Stimulated activated CD4-positive, alpha-beta T cell treated with anti-CD3 and anti-CD28 coated beads, Interleukin-15, amount 100 ng/mL, for 1 hour (primary cell): ENCODE measurements at regions not wholly inside any gene's neighbourhood (a gene's known extent, or its start where the extent isn't known, plus 50 kb on each side); places are given as distances from the start of the nearest gene placed in this dataset.
"Not testable (repeated sequence)": the region's sequence is repeated elsewhere in the genome, so short reads cannot be mapped to it uniquely, and the experiment has no call there.

ENCODE experiments used
- DNase-seq, 2 donors: peaks; one replicate each; pipeline ENCODE4 v3.0.0-alpha.2; 2020; ENCODE audit warnings: low read depth in 1 of 2, low spot score in 1 of 2

DNA sequence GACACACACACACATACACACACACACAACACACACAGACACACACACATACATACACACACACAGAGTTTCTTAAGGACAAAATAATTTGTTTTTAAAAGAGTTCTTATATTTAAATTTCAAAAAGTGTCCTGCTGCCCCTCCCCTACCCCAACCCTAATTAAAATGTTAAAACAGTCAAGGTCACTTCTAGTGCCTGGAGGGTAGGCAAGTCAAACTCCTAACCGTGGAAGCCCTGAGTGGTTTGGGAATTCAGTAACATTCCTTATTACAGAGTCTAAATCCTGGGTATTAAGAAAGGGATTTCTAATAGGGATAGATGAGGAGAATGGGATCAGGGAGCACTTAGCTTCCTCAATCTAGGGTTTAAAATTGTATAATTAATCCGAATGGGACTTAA lies 403.6 kb upstream of the NFIA start:
- DNase-seq, result no peak

GRCh38 chr1:60678391-60678790 lies 404.0 kb upstream of the NFIA start:
- no peak for DNase-seq

DNA sequence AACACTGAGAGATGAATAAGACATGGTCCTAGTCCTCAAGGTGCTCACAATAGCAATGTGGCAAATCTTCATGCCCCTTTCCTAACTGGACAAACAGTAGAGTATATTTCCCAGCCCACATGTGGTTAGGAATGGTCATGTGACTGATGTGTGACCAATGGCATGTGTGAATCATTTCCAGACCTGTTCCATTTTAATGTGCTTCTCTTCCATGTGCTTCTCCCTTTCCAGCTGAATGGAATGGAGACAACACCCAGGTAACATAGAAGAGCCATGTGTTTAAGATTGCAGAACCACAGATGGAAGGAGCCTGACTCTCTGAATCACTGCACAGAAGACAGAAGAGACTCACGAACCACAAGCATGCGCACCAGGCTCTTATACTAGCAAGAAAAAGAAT lies 409.9 kb upstream of the NFIA start:
- DNase-seq, result no peak

GRCh38 chr1:60670302-60670701 lies 412.1 kb upstream of the NFIA start:
- no peak for DNase-seq

- DNase-seq, result no peak
Measured at GRCh38 chr1:60668585-60668984, 413.8 kb upstream of the NFIA start.

DNA sequence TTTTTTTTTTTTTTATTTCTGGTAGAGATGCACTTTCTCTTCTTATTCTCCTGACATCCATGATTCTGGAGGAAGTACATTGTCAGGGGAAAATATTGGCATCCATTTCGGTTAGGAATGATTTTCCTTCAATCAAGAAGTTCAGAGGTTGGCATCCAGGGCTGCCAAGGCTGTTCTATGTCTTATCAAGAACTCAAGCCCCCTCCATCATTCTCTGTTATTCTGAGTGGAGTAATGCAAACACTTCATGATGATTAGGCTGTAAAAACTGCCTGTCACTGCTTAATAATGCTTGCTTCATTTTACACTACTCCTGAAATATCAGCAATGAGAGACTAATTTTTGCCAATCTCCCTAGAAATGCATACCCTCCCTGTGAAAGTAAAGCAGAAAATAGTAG lies 417.1 kb upstream of the NFIA start:
- no peak for DNase-seq

GRCh38 chr1:60664086-60664625 lies 418.2 kb upstream of the NFIA start:
- DNase-seq, result no peak

- no peak for DNase-seq
Measured at GRCh38 chr1:60662486-60663044, 419.8 kb upstream of the NFIA start.

DNA sequence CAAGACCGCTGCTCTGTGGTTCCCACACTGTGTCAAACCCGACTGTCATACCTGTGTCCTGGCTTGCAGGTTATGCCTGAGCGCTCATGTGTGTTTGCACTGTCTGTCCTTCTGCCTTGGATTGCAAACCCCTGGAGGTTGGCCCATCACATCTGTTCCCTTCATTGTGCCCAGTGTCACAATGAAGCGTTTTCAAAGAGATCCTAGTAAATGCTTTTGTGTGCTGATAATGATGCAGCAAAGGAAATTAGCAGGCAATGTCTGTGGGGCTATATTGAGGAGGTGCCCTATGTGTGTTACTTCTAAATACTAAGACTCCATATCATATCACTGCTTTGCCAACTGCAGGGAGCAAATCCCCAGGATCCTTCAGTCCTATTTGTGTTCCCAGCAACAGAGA lies 424.4 kb upstream of the NFIA start:
- DNase-seq, result no peak

GRCh38 chr1:60655679-60656355 lies 426.5 kb upstream of the NFIA start:
- DNase-seq, result no peak

GRCh38 chr1:60640033-60640551 lies 442.3 kb upstream of the NFIA start:
- not testable (repeated sequence) for DNase-seq

GRCh38 chr1:60639287-60639686 lies 443.1 kb upstream of the NFIA start:
- DNase-seq, result no peak

DNA sequence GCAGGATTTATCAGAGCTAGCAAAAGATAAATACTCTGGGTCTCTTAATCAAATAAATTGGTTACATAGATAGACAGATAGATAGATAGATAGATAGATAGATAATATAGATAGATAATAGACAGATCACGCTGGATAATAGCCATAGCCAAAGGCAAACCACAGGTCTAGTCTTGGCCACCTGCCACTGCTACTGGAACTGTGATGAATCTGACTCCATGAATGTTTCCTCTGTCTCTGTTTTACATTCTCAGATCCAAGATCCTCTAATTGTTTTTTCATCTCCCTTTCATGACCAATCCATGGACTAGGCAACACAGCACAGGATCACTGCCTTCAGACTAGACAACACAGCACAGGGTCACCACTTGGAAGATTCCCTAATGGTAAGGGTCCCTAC lies 444.7 kb upstream of the NFIA start:
- DNase-seq, result no peak

DNA sequence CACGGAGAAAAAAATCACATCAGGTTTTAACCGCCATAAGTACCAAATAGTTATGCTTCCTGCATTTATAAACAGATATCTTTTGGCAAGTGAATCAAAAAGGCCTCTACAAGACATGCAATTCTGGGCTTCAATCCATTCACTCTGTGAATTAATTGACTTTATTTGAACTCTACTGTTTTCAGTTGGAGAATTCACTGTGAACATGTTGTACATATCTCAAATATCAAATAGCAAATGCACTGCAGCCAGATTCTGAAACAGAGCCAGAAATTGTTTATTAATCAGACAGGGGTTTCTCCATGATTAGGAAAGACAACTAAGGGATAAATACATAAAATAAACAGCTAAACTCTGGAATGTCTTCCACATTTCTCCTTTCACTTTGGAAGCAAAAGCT lies 445.4 kb upstream of the NFIA start:
- no peak for DNase-seq

DNA sequence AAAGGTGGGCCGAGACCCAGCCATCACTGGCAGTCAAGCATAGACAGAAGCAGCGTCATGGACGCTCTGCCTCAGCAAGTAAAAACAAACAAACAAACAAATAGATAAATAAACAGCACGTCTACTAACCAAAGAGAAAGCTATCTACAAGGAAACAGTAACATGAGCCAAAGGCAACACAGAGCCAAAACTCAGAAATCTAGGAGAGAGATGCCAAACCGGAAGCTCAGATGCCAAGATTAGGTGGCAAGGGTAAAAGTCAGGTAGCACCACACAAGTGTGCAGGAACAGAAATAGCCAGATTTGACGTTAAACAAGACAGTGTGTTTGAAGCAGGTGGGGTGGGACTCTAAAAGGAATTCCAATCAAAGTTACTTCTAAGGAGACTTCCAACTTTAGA lies 448.3 kb upstream of the NFIA start:
- DNase-seq, result no peak

- DNase-seq, result no peak
Measured at GRCh38 chr1:60622486-60622885, 459.9 kb upstream of the NFIA start.

- DNase-seq, result no peak
Measured at GRCh38 chr1:60621368-60621851, 461.0 kb upstream of the NFIA start.

GRCh38 chr1:60620087-60620486 lies 462.3 kb upstream of the NFIA start:
- no peak for DNase-seq

DNA sequence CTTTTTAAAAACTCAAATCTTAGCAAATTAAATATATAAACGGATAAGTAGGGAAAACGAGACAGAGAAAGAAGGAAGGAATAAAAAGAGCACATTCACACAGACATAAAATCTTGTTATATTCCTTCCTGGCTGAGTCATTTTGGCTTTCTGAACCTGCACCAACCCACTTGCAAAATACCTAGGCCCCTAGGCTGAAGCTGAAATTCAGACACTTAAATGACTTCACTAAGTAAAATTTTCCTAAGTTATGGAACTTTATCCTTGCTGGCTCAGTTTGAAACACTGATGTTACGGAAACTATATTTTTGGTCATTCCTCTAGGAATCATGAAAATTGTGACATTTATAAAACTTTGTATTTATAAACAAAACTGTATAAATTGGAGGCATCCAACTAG lies 462.8 kb upstream of the NFIA start:
- no peak for DNase-seq

- DNase-seq, result no peak
Measured at GRCh38 chr1:60615666-60616065, 466.7 kb upstream of the NFIA start.

DNA sequence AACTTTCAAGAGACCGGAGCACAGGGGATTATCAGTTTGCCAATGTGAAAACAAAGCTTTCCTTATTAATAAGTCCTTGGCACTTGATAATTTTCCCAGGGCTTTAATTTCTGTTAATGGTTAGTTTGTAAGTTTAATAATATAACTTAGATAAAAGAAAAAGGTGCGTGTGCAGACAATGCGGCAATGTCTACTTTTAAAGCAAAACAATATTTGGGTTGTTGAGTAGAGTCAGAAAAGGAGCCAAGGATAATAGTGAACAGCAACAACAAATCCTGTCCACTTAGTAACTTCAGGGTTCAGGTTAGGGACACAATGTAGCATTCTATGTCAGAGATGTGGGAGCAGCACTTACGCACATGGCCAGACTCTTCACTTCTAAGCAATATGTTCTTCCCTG lies 469.6 kb upstream of the NFIA start:
- DNase-seq, result no peak

GRCh38 chr1:60606921-60607320 lies 475.4 kb upstream of the NFIA start:
- DNase-seq, result not testable (repeated sequence)

- no peak for DNase-seq
Measured at GRCh38 chr1:60600532-60600931, 481.8 kb upstream of the NFIA start.
